H1 (cell line): ENCODE measurements at regions not wholly inside any gene's neighbourhood (a gene's known extent, or its start where the extent isn't known, plus 50 kb on each side); places are given as distances from the start of the nearest gene placed in this dataset.

ENCODE experiments used
- ATF3 ChIP-seq: IDR thresholded peaks from 2 replicates; pipeline ENCODE4 v1.6.1; 2011; ENCODE audit warnings: low read depth, mild to moderate bottlenecking, low read length; ENCODE audit not compliant: insufficient read depth
- EZH2 ChIP-seq: fragments of 200-600 bp; sonication (generic); IDR thresholded peaks from 2 replicates; pipeline ENCODE4 v1.7.1; 2012; ENCODE audit warnings: low read depth, mild to moderate bottlenecking, moderate library complexity, low read length, inconsistent platforms; ENCODE audit not compliant: severe bottlenecking
- GABPA ChIP-seq: IDR thresholded peaks from 2 replicates; pipeline ENCODE4 v1.6.1; 2011; ENCODE audit warnings: mild to moderate bottlenecking, low read length, moderate library complexity, borderline replicate concordance; ENCODE audit not compliant: insufficient read depth
- GTF2F1 ChIP-seq: IDR thresholded peaks from 2 replicates; pipeline ENCODE4 v1.6.1; 2012; ENCODE audit warnings: low read depth, low read length, improper control_type of control experiment, borderline replicate concordance
- JUND ChIP-seq: IDR thresholded peaks from 2 replicates; pipeline ENCODE4 v1.6.1; 2011; ENCODE audit warnings: mild to moderate bottlenecking, improper control_type of control experiment, low read length
- POLR2A ChIP-seq, 2 experiments: IDR thresholded peaks; 1 replicate in 1 of 2; 2 replicates in 1 of 2; pipeline ENCODE4 v1.6.1; 2011; ENCODE audit warnings: low read depth in 2 of 2, low read length in 2 of 2, mild to moderate bottlenecking in 2 of 2; ENCODE audit errors: control extremely low read depth in 1 of 2
- POLR2AphosphoS5 ChIP-seq: IDR thresholded peaks from 2 replicates; pipeline ENCODE4 v1.6.1; 2011; ENCODE audit warnings: low read depth, low read length
- RXRA ChIP-seq: IDR thresholded peaks from 2 replicates; pipeline ENCODE4 v1.6.1; 2011; ENCODE audit warnings: low read depth, mild to moderate bottlenecking, low read length, moderate library complexity; ENCODE audit not compliant: insufficient read depth
- SP2 ChIP-seq: IDR thresholded peaks from 2 replicates; pipeline ENCODE4 v1.6.1; 2012; ENCODE audit warnings: mild to moderate bottlenecking, low read length, inconsistent platforms
- TAF1 ChIP-seq: IDR thresholded peaks from 2 replicates; pipeline ENCODE4 v1.6.1; 2011; ENCODE audit warnings: mild to moderate bottlenecking, low read depth, low read length
- TEAD4 ChIP-seq: IDR thresholded peaks from 2 replicates; pipeline ENCODE4 v1.6.1; 2012; ENCODE audit warnings: low read depth, low read length, inconsistent platforms, mixed read lengths
- YY1 ChIP-seq: IDR thresholded peaks from 2 replicates; pipeline ENCODE4 v1.6.1; 2011; ENCODE audit warnings: low read depth, mild to moderate bottlenecking, low read length
- ZNF274 ChIP-seq: IDR thresholded peaks from 2 replicates; pipeline ENCODE4 v1.7.0; 2012; ENCODE audit warnings: low read length, borderline replicate concordance; ENCODE audit errors: extremely low read depth
- TF ChIP-seq, protein P1 (sequence below), 3 experiments: IDR thresholded peaks; 1 replicate in 2 of 3; 2 replicates in 1 of 3; pipeline versions ENCODE4 v1.5.1 to v1.6.1; 2011; ENCODE audit warnings: low read length in 3 of 3, mild to moderate bottlenecking in 3 of 3, inconsistent platforms in 2 of 3, low read depth in 1 of 3, moderate library complexity in 1 of 3; ENCODE audit not compliant: insufficient read depth in 1 of 3; ENCODE audit errors: control extremely low read depth in 1 of 3

DNA sequence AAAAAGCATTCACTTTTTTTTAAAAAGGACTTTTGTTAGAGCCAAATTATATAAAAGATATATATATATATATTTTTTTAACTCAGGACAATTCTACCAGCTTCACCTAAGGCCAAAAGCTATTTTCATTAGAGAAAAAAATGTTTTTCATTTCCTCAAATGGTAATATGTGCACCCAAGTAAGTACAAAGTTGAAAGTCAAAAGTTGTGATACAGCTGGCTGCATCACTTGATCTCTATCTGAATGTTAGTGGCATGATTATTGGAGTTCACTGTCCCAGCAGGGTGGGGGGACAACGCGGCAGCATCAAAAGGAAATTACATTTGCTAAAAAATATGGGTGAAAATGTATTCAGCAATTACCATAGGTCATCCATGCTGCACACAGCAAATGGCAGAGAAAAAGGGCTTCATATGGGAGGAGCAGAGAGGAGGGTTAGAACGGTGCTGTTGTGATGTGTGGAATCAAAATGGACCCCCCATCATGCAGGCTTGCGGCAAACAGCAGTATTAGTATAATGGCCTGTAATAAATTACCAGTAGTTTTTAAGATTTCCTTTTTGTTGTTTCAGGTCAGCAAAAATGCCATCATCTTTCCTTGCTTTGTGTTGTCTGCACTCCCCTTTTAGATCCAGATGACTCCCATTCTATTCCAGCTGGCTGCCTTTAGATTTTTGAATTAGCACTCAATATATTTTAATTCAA lies 253.7 kb downstream of the MAT2B start:
- TF ChIP-seq ATF3 (no peak), EZH2 (no peak), YY1 (no peak), GTF2F1 (no peak), GABPA (no peak), POLR2AphosphoS5 (no peak), TEAD4 (no peak), RXRA (no peak), SP2 (no peak), POLR2A (IDR thresholded peaks at IDR 0.05; ENCODE audit: control extremely low read depth in 1 of 2, low read depth in 2 of 2, low read length in 2 of 2) (no peak), JUND (no peak), TAF1 (no peak), ZNF274 (no peak)
- TF ChIP-seq, protein P1, sequence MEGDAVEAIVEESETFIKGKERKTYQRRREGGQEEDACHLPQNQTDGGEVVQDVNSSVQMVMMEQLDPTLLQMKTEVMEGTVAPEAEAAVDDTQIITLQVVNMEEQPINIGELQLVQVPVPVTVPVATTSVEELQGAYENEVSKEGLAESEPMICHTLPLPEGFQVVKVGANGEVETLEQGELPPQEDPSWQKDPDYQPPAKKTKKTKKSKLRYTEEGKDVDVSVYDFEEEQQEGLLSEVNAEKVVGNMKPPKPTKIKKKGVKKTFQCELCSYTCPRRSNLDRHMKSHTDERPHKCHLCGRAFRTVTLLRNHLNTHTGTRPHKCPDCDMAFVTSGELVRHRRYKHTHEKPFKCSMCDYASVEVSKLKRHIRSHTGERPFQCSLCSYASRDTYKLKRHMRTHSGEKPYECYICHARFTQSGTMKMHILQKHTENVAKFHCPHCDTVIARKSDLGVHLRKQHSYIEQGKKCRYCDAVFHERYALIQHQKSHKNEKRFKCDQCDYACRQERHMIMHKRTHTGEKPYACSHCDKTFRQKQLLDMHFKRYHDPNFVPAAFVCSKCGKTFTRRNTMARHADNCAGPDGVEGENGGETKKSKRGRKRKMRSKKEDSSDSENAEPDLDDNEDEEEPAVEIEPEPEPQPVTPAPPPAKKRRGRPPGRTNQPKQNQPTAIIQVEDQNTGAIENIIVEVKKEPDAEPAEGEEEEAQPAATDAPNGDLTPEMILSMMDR (IDR thresholded peaks at IDR 0.05; ENCODE audit: control extremely low read depth in 1 of 3, insufficient read depth in 1 of 3, low read depth in 1 of 3, low read length in 3 of 3) = no peak
